AG09319 (cell line): ENCODE measurements at regions not wholly inside any gene's neighbourhood (a gene's known extent, or its start where the extent isn't known, plus 50 kb on each side); places are given as distances from the start of the nearest gene placed in this dataset.

Experiments used
- DNase-seq: peaks from one replicate; pipeline ENCODE4 v3.0.0-alpha.2; 2010; ENCODE audit warnings: low read depth; ENCODE audit errors: extremely low read depth
- TF ChIP-seq, protein P1 (sequence below): IDR thresholded peaks from 2 replicates; pipeline ENCODE4 v1.5.1; 2011; ENCODE audit warnings: low read depth, mild to moderate bottlenecking, inconsistent platforms, low read length, moderate library complexity

DNA sequence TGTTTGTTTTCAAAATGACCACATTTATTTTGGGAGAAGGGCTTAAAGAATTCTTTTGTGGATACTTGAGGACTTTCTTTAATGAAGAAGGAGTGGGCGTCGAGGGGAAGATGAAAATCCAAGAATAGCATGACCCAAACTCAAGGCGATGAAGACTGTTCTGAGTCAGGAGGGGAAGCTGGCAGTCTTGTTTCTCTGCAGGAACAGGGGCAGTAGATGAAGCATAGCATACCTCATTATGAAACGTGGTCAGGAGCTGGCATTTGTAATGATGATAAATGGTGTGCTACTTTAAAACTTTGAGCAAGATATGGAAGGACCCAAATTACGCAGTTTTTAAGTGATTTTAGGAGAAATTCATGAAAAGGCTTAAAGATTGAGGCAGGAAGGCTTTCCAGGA is 549.0 kb downstream of the IGSF11 start:
- TF ChIP-seq, protein P1, sequence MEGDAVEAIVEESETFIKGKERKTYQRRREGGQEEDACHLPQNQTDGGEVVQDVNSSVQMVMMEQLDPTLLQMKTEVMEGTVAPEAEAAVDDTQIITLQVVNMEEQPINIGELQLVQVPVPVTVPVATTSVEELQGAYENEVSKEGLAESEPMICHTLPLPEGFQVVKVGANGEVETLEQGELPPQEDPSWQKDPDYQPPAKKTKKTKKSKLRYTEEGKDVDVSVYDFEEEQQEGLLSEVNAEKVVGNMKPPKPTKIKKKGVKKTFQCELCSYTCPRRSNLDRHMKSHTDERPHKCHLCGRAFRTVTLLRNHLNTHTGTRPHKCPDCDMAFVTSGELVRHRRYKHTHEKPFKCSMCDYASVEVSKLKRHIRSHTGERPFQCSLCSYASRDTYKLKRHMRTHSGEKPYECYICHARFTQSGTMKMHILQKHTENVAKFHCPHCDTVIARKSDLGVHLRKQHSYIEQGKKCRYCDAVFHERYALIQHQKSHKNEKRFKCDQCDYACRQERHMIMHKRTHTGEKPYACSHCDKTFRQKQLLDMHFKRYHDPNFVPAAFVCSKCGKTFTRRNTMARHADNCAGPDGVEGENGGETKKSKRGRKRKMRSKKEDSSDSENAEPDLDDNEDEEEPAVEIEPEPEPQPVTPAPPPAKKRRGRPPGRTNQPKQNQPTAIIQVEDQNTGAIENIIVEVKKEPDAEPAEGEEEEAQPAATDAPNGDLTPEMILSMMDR: no peak
- no peak for DNase-seq

DNA sequence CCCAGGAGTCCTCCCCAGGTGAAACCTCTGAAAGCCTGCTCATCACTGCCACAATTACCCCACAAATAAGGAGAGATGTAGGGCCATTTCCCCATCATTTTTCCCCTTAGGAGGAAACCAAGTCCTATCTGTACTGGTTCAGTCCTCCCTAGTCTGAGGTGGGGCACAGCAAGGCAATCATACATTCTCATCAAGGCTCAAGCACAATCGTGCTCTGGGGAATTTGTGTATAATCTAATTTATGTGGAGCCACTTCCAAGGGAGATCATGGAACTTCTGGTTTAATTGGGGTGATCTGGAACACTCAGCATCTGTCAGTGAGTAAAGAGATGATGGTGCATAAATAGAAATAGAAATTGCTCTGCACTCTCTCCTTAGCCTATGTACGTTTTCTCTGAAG is 546.9 kb downstream of the IGSF11 start:
- TF ChIP-seq, protein P1: no peak
- DNase-seq: no peak

DNA sequence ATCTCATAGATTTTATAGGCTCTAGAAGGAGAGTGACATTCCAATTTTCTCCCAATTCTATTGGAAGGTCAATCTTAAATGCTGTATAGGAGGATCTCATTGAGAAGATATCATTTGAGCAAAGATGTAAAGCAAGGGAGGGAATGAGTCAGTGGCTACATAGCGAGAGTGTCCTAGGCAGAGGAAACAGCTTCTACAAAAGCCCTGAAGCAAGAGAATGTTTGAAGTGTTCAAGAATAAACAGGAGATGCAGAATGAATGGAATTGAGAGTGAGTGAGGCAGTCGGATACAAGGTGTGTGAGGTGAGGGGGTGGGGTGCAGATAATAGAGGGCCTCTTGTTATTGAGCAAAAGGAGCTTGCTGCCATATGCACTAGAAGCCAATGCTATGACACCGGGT is 545.9 kb downstream of the IGSF11 start:
- no peak for DNase-seq
- TF ChIP-seq, protein P1: no peak

- TF ChIP-seq, protein P1: no peak
- no peak for DNase-seq
Observed at GRCh38 chr3:118495206-118495605, 539.4 kb downstream of the IGSF11 start.

- no peak for DNase-seq
Observed at GRCh38 chr3:118497274-118497673, 537.4 kb downstream of the IGSF11 start.

GRCh38 chr3:118501152-118501551 is 533.5 kb downstream of the IGSF11 start:
- TF ChIP-seq, protein P1: no peak
- DNase-seq: no peak

More at GRCh38 chr3:118497274-118497673, 537.4 kb downstream of the IGSF11 start:
- TF ChIP-seq, protein P1: no peak

DNA sequence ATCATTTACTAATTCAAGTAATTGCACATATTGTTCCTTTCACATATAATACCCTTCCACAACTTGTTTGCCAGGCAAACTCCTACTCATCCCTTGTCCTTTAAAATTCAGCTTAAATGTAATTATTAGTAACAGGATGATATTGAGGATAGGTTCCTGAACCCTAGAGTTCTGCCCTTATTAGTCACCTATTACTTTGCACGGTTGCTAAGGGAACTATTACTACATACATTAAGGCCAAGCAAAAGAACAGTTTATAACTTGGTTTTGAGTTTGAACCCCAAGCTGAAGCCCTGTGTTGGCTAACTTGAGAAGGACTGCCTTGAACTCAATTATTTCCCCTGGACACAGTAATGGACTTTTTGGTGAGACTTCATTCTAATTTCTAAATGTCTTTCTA is 529.7 kb downstream of the IGSF11 start:
- no peak for DNase-seq
- TF ChIP-seq, protein P1: no peak
